ENCODE measurements at regions not wholly inside any gene's neighbourhood (a gene's known extent, or its start where the extent isn't known, plus 50 kb on each side); places are given as distances from the start of the nearest gene placed in this dataset.

- no peak for TF ChIP-seq CTCF (IDR thresholded peaks at IDR 0.05)
- DNase-seq (ENCODE audit: low spot score) = no peak
- no peak for ATAC-seq (ENCODE audit: low FRiP score)
Observed at GRCh38 chrX:147736045-147736444, 175.7 kb upstream of the FMR1 start.

- no peak for DNase-seq (ENCODE audit: low spot score)
- no peak for TF ChIP-seq CTCF (IDR thresholded peaks at IDR 0.05)
- no peak for ATAC-seq (ENCODE audit: low FRiP score)
Observed at GRCh38 chrX:147737690-147738089, 174.0 kb upstream of the FMR1 start.

- no peak for TF ChIP-seq CTCF (IDR thresholded peaks at IDR 0.05)
- no peak for ATAC-seq (ENCODE audit: low FRiP score)
- DNase-seq (ENCODE audit: low spot score) = no peak
Observed at GRCh38 chrX:147738265-147738664, 173.5 kb upstream of the FMR1 start.

- TF ChIP-seq CTCF (IDR thresholded peaks at IDR 0.05) = no peak
- ATAC-seq (ENCODE audit: low FRiP score) = no peak
- DNase-seq (ENCODE audit: low spot score) = no peak
Observed at GRCh38 chrX:147739196-147739595, 172.5 kb upstream of the FMR1 start.

GRCh38 chrX:147741776-147742175 is 169.9 kb upstream of the FMR1 start:
- ATAC-seq (ENCODE audit: low FRiP score) (no peak), DNase-seq (ENCODE audit: low spot score) (no peak)
- no peak for TF ChIP-seq CTCF (IDR thresholded peaks at IDR 0.05)

- no peak for ATAC-seq (ENCODE audit: low FRiP score)
- TF ChIP-seq CTCF (IDR thresholded peaks at IDR 0.05) = no peak
- DNase-seq (ENCODE audit: low spot score) = no peak
Observed at GRCh38 chrX:147749308-147749707, 162.4 kb upstream of the FMR1 start.

GRCh38 chrX:147757750-147758149 is 154.0 kb upstream of the FMR1 start:
- TF ChIP-seq CTCF (IDR thresholded peaks at IDR 0.05) = no peak
- DNase-seq (ENCODE audit: low spot score) (no peak), ATAC-seq (ENCODE audit: low FRiP score) (no peak)
